ENCODE measurements at regions not wholly inside any gene's neighbourhood (a gene's known extent, or its start where the extent isn't known, plus 50 kb on each side); places are given as distances from the start of the nearest gene placed in this dataset.

DNA sequence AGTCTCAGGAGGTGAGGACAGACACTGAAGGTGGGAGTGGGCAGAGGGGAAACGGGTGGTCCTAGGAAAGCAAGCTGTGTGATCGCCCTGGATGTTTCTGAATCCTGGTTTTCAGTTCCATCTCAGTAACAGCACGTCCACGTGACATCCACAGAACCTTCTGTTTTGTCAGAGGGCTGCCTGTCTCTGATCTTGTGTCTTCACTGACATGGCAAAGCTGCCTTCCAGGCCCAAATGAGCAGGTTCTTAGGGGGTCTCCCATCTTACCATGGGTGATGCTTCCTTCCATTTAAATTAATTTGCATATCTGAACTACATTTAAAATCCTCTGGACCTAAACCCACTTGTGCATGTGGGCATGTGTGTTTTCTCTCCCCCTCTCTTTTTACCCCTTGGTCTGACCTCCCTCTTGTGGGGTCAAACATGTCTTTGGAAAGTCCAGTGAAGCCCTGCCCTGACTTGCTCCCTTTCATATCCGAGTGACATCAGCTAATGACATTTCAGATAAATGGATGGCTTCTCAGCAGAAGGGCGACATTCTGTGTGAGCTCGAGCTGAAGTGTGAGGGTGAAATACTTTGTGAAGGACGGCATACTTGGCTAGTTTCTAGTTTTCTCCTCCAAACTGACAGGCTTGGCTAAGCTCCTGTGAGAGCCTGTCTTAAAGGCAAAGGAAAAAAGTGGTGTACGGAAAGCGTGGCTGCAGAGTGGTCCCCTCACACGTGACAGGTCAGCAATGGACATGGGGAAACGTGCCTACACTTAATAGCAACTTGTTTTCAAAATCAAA lies 204.8 kb upstream of the S1PR3 start:
- TF ChIP-seq, protein P1, sequence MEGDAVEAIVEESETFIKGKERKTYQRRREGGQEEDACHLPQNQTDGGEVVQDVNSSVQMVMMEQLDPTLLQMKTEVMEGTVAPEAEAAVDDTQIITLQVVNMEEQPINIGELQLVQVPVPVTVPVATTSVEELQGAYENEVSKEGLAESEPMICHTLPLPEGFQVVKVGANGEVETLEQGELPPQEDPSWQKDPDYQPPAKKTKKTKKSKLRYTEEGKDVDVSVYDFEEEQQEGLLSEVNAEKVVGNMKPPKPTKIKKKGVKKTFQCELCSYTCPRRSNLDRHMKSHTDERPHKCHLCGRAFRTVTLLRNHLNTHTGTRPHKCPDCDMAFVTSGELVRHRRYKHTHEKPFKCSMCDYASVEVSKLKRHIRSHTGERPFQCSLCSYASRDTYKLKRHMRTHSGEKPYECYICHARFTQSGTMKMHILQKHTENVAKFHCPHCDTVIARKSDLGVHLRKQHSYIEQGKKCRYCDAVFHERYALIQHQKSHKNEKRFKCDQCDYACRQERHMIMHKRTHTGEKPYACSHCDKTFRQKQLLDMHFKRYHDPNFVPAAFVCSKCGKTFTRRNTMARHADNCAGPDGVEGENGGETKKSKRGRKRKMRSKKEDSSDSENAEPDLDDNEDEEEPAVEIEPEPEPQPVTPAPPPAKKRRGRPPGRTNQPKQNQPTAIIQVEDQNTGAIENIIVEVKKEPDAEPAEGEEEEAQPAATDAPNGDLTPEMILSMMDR (IDR thresholded peaks at IDR 0.05), result no peak
- TF ChIP-seq POLR2A (IDR thresholded peaks at IDR 0.05), result no peak
